GM12878 (cell line): ENCODE measurements at regions not wholly inside any gene's neighbourhood (a gene's known extent, or its start where the extent isn't known, plus 50 kb on each side); places are given as distances from the start of the nearest gene placed in this dataset.

Experiments used
- ATAC-seq: fragments of 200-7000 bp; cut with Tn5 transposase; 3 replicates; pipeline ENCODE4 v1.9.1; 2020; ENCODE audit warnings: mild to moderate bottlenecking, moderate library complexity
- BruUV-seq: library from RNA; stranded (reverse); fragments of 400-500 nt; replicated peaks from 2 replicates; lab custom pipeline; 2021; lab: Mats Ljungman, UMichigan
- CTCF ChIA-PET: fragments of 300-600 bp; sonication (Branson Sonifier 250); formaldehyde crosslinking; extraction: SDS; loops from one replicate; lab custom pipeline; 2021; ENCODE audit warnings: inconsistent platforms; lab: Yijun Ruan, JAX
- POLR2A ChIA-PET: fragments of 350-600 bp; formaldehyde crosslinking; extraction: SDS; loops from one replicate; lab custom pipeline; 2021; ENCODE audit warnings: inconsistent platforms; lab: Charles Lee
- RAD21 ChIA-PET: fragments of 300-600 bp; sonication (Branson Sonifier 250); formaldehyde crosslinking; loops from one replicate; lab custom pipeline; 2023; ENCODE audit warnings: antibody characterized with exemption; ENCODE audit not compliant: unreplicated experiment; lab: Charles Lee
- SMC1A ChIA-PET: fragments of 300-600 bp; sonication (Branson Sonifier 250); formaldehyde crosslinking; loops from one replicate; lab custom pipeline; 2023; ENCODE audit not compliant: unreplicated experiment, uncharacterized antibody; lab: Charles Lee
- DNase-seq: peaks from one replicate; pipeline ENCODE4 v3.0.0-alpha.2; 2011; ENCODE audit warnings: low read depth, low spot score
- FAIRE-seq: peaks from 3 replicates; lab custom pipeline; 2011; peaks lifted over from hg19 to GRCh38; lab: Jason Lieb, UNC
- H2AFZ ChIP-seq: 2 replicates; pipeline ENCODE4 v1.6.0; 2011; ENCODE audit warnings: low read depth, low read length, control low read depth; ENCODE audit not compliant: control insufficient read depth
- H3K27ac ChIP-seq: 2 replicates; pipeline ENCODE4 v1.5.1; 2011; ENCODE audit warnings: control low read depth; ENCODE audit not compliant: control insufficient read depth, insufficient read depth
- H3K27me3 ChIP-seq, 2 experiments: replicated peaks in 1 of 2; 2 replicates each; pipeline versions ENCODE4 v1.6.0 to v1.6.1; 2011; ENCODE audit warnings: low read length in 1 of 2; ENCODE audit not compliant: control insufficient read depth in 2 of 2, insufficient read depth in 2 of 2
- H3K36me3 ChIP-seq, 2 experiments: 2 replicates each; pipeline ENCODE4 v1.5.1; 2011; ENCODE audit warnings: low read length in 1 of 2; ENCODE audit not compliant: control insufficient read depth in 2 of 2, insufficient read depth in 2 of 2
- H3K4me1 ChIP-seq: 2 replicates; pipeline ENCODE4 v1.6.1; 2011; ENCODE audit warnings: mild to moderate bottlenecking, low read length, moderate library complexity, mixed read lengths; ENCODE audit not compliant: control insufficient read depth, insufficient read depth
- H3K4me2 ChIP-seq: 2 replicates; pipeline ENCODE4 v1.6.0; 2011; ENCODE audit warnings: control low read depth; ENCODE audit not compliant: control insufficient read depth, insufficient read depth
- H3K4me3 ChIP-seq: fragments of 200-600 bp; sonication (generic); 2 replicates; pipeline ENCODE4 v1.5.1; 2016
- H3K79me2 ChIP-seq: 2 replicates; pipeline ENCODE4 v1.6.0; 2011; ENCODE audit warnings: low read length; ENCODE audit not compliant: control insufficient read depth, insufficient read depth
- H3K9ac ChIP-seq: 2 replicates; pipeline ENCODE4 v1.8.0; 2011; ENCODE audit warnings: low read length, control low read depth, mixed read lengths; ENCODE audit not compliant: control insufficient read depth, insufficient read depth
- H3K9me3 ChIP-seq: replicated peaks from 3 replicates; pipeline ENCODE4 v1.5.1; 2011; ENCODE audit warnings: mild to moderate bottlenecking, low read length; ENCODE audit not compliant: control insufficient read depth, insufficient read depth
- H4K20me1 ChIP-seq: 2 replicates; pipeline ENCODE4 v1.6.0; 2011; ENCODE audit not compliant: control insufficient read depth, insufficient read depth
- FOS ChIP-seq: IDR thresholded peaks from 3 replicates; pipeline ENCODE4 v1.6.1; 2011; ENCODE audit warnings: borderline replicate concordance; ENCODE audit not compliant: insufficient read length; ENCODE audit errors: extremely low read depth
- GATAD2B ChIP-seq: fragments of 450-650 bp; conservative IDR thresholded peaks from 2 replicates; pipeline ENCODE4 v1.6.1; 2017; ENCODE audit warnings: low read depth, mild to moderate bottlenecking, moderate library complexity
- KLF5 ChIP-seq: fragments of 450-650 bp; IDR thresholded peaks from 2 replicates; pipeline ENCODE4 v1.6.1; 2014; ENCODE audit warnings: mild to moderate bottlenecking; ENCODE audit not compliant: partially characterized antibody
- LARP7 ChIP-seq: fragments of 450-650 bp; IDR thresholded peaks from 2 replicates; pipeline ENCODE4 v1.6.1; 2017; ENCODE audit warnings: mild to moderate bottlenecking
- MYB ChIP-seq: fragments of 150-350 bp; IDR thresholded peaks from 2 replicates; pipeline ENCODE4 v1.6.1; 2014; ENCODE audit warnings: mild to moderate bottlenecking, low read depth, low read length, borderline replicate concordance
- PML ChIP-seq: IDR thresholded peaks from 2 replicates; pipeline ENCODE4 v1.6.1; 2012; ENCODE audit warnings: low read length, inconsistent platforms
- RAD21 ChIP-seq: IDR thresholded peaks from 2 replicates; pipeline ENCODE4 v1.6.1; 2011; ENCODE audit warnings: mild to moderate bottlenecking, low read depth, low read length, moderate library complexity; ENCODE audit not compliant: insufficient read depth
- SREBF2 ChIP-seq: IDR thresholded peaks from 2 replicates; pipeline ENCODE4 v1.6.1; 2012; ENCODE audit warnings: mild to moderate bottlenecking, low read length
- SUZ12 ChIP-seq: fragments of 200-600 bp; sonication (generic); IDR thresholded peaks from one replicate; pipeline ENCODE4 v1.6.1; 2018; ENCODE audit warnings: antibody characterized with exemption, mild to moderate bottlenecking; ENCODE audit not compliant: unreplicated experiment
- ZNF207 ChIP-seq: fragments of 450-650 bp; IDR thresholded peaks from 2 replicates; pipeline ENCODE4 v1.6.1; 2014; ENCODE audit warnings: antibody characterized with exemption, mild to moderate bottlenecking, borderline replicate concordance
- ZNF687 ChIP-seq: fragments of 450-650 bp; IDR thresholded peaks from 2 replicates; pipeline ENCODE4 v1.6.1; 2017; ENCODE audit warnings: mild to moderate bottlenecking, moderate library complexity
- WGBS: methylation state at CpG from one replicate; pipeline ENCODE4 v1.1.6; 2016; ENCODE audit warnings: low lambda C conversion rate; ENCODE audit not compliant: insufficient replicate concordance, insufficient coverage; ENCODE audit errors: missing lambda C conversion rate; 5-methylcytosine and 5-hydroxymethylcytosine counted together
- in situ Hi-C: fragments of 300-500 bp; cut with MboI; formaldehyde crosslinking; loops from 9 replicates; pipeline ENCODE4 v1.14.3; 2018; ENCODE audit warnings: mixed read lengths
- intact Hi-C: fragments of 100-400 bp; cut with micrococcal nuclease; formaldehyde crosslinking; loops from one replicate; pipeline ENCODE4 v1.14.2; 2022; ENCODE audit not compliant: unreplicated experiment
- TF ChIP-seq, protein P1 (sequence below): fragments of 450-650 bp; IDR thresholded peaks from 2 replicates; pipeline ENCODE4 v1.6.1; 2016; ENCODE audit warnings: mild to moderate bottlenecking, moderate library complexity, borderline replicate concordance
- TF ChIP-seq, protein P2 (sequence below): IDR thresholded peaks from 2 replicates; pipeline ENCODE4 v1.6.1; 2012; ENCODE audit warnings: low read length, inconsistent platforms
- TF ChIP-seq, protein P3 (sequence below): IDR thresholded peaks from 2 replicates; pipeline ENCODE4 v1.6.1; 2011; ENCODE audit warnings: mild to moderate bottlenecking, low read depth, low read length, moderate library complexity; ENCODE audit not compliant: insufficient replicate concordance

DNA sequence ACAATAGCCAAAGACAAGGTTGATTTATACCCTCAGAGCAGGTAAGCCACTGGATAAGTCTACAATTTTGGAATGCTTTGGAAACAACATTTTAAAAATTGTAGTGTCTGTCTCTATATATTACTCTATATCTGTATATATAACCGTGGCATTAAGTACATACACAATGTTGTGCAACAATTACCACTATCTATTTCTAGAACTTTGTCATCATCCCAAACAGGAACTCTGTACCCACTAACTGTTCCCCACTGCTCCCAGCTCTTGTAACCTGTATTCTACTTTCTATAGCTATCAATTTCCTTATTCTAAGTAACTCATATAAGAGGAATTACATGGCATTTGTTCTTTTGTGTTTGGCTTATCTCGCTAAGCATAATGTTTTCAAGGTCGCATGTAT, 78.2 kb upstream of the ASCC3 start:
- no peak for DNase-seq
- no peak for FAIRE-seq
- Histone ChIP-seq H3K36me3 (no peaks in the 10 kb centered on the region), H4K20me1 (no peaks in the 10 kb centered on the region), H3K4me2 (no peak overlapping the region), H3K79me2 (no peaks in the 10 kb centered on the region), H3K27me3 (no peaks in the 10 kb centered on the region), H2AFZ (no peak overlapping the region), H3K4me1 (no peaks in the 10 kb centered on the region), H3K9me3 (no peaks in the 10 kb centered on the region), H3K27ac (no peak overlapping the region), H3K9ac (no peak overlapping the region), H3K4me3 (no peak overlapping the region)
- WGBS: 36% methylated on average over 3 of the region's 3 CpGs
- in situ Hi-C loops: no loop called here
- POLR2A ChIA-PET: no interaction called here
- RAD21 ChIA-PET: no interaction called here
- SMC1A ChIA-PET: interaction anchor here (0.9 kb wide), 1 partner anchor 65 kb away, joined by 4 read pairs; no protein-coding TSS in a partner anchor
- CTCF ChIA-PET: no interaction called here
- no peak for TF ChIP-seq FOS
- TF ChIP-seq ZNF687: no peak
- no peak for TF ChIP-seq SUZ12
- no peak for TF ChIP-seq MYB
- TF ChIP-seq KLF5: no peak
- no peak for TF ChIP-seq PML
- TF ChIP-seq, protein P1, sequence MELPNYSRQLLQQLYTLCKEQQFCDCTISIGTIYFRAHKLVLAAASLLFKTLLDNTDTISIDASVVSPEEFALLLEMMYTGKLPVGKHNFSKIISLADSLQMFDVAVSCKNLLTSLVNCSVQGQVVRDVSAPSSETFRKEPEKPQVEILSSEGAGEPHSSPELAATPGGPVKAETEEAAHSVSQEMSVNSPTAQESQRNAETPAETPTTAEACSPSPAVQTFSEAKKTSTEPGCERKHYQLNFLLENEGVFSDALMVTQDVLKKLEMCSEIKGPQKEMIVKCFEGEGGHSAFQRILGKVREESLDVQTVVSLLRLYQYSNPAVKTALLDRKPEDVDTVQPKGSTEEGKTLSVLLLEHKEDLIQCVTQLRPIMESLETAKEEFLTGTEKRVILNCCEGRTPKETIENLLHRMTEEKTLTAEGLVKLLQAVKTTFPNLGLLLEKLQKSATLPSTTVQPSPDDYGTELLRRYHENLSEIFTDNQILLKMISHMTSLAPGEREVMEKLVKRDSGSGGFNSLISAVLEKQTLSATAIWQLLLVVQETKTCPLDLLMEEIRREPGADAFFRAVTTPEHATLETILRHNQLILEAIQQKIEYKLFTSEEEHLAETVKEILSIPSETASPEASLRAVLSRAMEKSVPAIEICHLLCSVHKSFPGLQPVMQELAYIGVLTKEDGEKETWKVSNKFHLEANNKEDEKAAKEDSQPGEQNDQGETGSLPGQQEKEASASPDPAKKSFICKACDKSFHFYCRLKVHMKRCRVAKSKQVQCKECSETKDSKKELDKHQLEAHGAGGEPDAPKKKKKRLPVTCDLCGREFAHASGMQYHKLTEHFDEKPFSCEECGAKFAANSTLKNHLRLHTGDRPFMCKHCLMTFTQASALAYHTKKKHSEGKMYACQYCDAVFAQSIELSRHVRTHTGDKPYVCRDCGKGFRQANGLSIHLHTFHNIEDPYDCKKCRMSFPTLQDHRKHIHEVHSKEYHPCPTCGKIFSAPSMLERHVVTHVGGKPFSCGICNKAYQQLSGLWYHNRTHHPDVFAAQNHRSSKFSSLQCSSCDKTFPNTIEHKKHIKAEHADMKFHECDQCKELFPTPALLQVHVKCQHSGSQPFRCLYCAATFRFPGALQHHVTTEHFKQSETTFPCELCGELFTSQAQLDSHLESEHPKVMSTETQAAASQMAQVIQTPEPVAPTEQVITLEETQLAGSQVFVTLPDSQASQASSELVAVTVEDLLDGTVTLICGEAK: no peak
- no peak for TF ChIP-seq SREBF2
- TF ChIP-seq RAD21: no peak
- TF ChIP-seq, protein P2, sequence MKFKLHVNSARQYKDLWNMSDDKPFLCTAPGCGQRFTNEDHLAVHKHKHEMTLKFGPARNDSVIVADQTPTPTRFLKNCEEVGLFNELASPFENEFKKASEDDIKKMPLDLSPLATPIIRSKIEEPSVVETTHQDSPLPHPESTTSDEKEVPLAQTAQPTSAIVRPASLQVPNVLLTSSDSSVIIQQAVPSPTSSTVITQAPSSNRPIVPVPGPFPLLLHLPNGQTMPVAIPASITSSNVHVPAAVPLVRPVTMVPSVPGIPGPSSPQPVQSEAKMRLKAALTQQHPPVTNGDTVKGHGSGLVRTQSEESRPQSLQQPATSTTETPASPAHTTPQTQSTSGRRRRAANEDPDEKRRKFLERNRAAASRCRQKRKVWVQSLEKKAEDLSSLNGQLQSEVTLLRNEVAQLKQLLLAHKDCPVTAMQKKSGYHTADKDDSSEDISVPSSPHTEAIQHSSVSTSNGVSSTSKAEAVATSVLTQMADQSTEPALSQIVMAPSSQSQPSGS: no peak
- no peak for TF ChIP-seq LARP7
- no peak for TF ChIP-seq GATAD2B
- no peak for TF ChIP-seq ZNF207
- TF ChIP-seq, protein P3, sequence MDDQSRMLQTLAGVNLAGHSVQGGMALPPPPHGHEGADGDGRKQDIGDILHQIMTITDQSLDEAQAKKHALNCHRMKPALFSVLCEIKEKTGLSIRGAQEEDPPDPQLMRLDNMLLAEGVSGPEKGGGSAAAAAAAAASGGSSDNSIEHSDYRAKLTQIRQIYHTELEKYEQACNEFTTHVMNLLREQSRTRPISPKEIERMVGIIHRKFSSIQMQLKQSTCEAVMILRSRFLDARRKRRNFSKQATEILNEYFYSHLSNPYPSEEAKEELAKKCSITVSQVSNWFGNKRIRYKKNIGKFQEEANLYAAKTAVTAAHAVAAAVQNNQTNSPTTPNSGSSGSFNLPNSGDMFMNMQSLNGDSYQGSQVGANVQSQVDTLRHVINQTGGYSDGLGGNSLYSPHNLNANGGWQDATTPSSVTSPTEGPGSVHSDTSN: no peak
- BruUV-seq: no TSS peak
- intact Hi-C loops: no loop called here
- no peak for ATAC-seq
